ENCODE measurements at regions not wholly inside any gene's neighbourhood (a gene's known extent, or its start where the extent isn't known, plus 50 kb on each side); places are given as distances from the start of the nearest gene placed in this dataset.

DNA sequence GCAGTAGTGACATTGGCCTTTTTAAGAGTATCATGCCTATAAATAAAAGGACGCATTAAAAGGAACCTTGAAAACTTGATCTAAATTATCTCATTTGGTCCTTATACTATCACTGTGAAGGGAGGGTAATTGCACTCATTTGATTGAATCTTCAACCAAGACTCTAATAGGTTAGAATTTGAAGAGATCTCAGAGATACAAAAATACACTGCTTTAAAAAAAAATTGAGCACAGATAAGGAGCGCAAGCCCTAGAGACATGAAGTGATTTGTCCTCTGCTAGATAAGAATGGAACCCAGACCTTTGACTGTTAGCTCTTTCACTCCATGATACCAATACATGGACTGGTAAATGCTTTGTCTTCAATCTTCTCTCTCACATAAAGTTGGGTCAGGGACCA, 58.2 kb upstream of the RXFP2 start:
- TF ChIP-seq RCOR1 (IDR thresholded peaks at IDR 0.05; ENCODE audit: low read depth, low read length): no peak
- TF ChIP-seq POLR2AphosphoS2 (conservative IDR thresholded peaks at IDR 0.05; ENCODE audit: low read length): no peak
- TF ChIP-seq CEBPB (IDR thresholded peaks at IDR 0.05): no peak
- TF ChIP-seq, protein P1, sequence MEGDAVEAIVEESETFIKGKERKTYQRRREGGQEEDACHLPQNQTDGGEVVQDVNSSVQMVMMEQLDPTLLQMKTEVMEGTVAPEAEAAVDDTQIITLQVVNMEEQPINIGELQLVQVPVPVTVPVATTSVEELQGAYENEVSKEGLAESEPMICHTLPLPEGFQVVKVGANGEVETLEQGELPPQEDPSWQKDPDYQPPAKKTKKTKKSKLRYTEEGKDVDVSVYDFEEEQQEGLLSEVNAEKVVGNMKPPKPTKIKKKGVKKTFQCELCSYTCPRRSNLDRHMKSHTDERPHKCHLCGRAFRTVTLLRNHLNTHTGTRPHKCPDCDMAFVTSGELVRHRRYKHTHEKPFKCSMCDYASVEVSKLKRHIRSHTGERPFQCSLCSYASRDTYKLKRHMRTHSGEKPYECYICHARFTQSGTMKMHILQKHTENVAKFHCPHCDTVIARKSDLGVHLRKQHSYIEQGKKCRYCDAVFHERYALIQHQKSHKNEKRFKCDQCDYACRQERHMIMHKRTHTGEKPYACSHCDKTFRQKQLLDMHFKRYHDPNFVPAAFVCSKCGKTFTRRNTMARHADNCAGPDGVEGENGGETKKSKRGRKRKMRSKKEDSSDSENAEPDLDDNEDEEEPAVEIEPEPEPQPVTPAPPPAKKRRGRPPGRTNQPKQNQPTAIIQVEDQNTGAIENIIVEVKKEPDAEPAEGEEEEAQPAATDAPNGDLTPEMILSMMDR (IDR thresholded peaks at IDR 0.05): no peak
- no peak for TF ChIP-seq MAZ (IDR thresholded peaks at IDR 0.05; ENCODE audit: borderline replicate concordance, low read depth, low read length)
- TF ChIP-seq EP300 (IDR thresholded peaks at IDR 0.05): no peak
- TF ChIP-seq, protein P2, sequence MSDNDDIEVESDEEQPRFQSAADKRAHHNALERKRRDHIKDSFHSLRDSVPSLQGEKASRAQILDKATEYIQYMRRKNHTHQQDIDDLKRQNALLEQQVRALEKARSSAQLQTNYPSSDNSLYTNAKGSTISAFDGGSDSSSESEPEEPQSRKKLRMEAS (IDR thresholded peaks at IDR 0.05): no peak
- TF ChIP-seq RFX5 (IDR thresholded peaks at IDR 0.05): no peak
- TF ChIP-seq CHD2 (IDR thresholded peaks at IDR 0.05; ENCODE audit: low read length, partially characterized antibody): no peak
- no peak for TF ChIP-seq NPAS2 (CRISPR knock-in tag; IDR thresholded peaks at IDR 0.05; ENCODE audit: borderline replicate concordance)
- TF ChIP-seq POLR2A (IDR thresholded peaks at IDR 0.05; ENCODE audit: low read length): no peak
- TF ChIP-seq CHD4 (IDR thresholded peaks at IDR 0.05; ENCODE audit: borderline replicate concordance): no peak

Data from A549 (cell line).